HG03108 (cell line): ENCODE measurements at regions not wholly inside any gene's neighbourhood (a gene's known extent, or its start where the extent isn't known, plus 50 kb on each side); places are given as distances from the start of the nearest gene placed in this dataset.

Experiments used
- ATAC-seq: cut with Tn5 transposase; IDR thresholded peaks from one replicate; pipeline ENCODE4 v1.9.1; 2021; ENCODE audit warnings: moderate library complexity; ENCODE audit not compliant: unreplicated experiment

- ATAC-seq: no peak
Observed at GRCh38 chr10:105807935-105808587, 1167.0 kb downstream of the SORCS3 start.

- no peak for ATAC-seq
Observed at GRCh38 chr10:105803206-105803605, 1162.1 kb downstream of the SORCS3 start.

DNA sequence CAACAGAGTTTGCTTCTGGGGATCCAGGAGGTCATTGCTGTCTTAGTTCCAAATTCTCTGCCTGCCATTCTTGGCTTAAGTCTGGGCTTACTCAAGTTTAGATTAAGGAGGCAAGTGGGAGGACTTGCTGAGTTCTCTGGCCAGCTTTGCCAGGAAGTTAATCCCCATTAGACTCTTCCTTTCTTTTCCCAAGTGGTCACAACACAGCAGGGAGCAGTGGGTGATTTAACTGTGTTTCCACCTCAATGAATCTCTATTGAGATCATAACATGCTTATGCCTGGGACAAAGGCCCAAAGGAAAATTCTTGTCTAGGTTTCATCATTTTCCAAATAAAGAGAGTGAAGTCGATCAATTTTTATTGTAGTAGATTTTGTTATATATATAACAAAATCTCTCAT is 1159.6 kb downstream of the SORCS3 start:
- ATAC-seq: no peak

DNA sequence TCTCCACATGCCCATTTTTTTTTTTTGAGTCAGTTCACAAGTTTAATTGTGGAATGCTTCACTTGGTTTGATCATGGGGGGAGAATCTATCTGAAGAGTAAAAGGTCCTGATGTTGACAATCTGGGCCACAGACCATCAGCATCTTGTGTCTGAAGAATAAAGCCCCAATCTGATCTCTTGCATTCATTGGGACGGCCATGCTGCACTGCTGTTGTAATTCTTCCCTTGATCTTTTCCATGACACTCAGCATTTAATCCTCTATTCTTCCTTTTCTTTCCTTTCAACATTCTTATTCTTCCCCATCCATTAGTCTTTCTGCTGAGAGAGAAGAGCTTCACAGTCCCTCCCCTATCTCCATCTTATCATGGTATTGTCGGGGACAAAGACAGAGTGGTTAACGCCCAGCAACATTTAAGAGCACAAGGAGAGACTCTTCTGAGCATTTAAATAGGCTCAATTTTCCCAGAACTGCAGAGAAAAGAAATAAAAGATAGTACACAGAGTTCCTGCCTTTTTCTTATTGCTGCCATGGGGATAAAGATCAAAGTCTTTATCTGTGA is 1157.3 kb downstream of the SORCS3 start:
- no peak for ATAC-seq

GRCh38 chr10:105797234-105797890 is 1156.3 kb downstream of the SORCS3 start:
- no peak for ATAC-seq

- no peak for ATAC-seq
Observed at GRCh38 chr10:105793071-105793470, 1152.0 kb downstream of the SORCS3 start.

- no peak for ATAC-seq
Observed at GRCh38 chr10:105785721-105786120, 1144.6 kb downstream of the SORCS3 start.

GRCh38 chr10:105783936-105784483 is 1142.9 kb downstream of the SORCS3 start:
- no peak for ATAC-seq

GRCh38 chr10:105774881-105775280 is 1133.8 kb downstream of the SORCS3 start:
- ATAC-seq: no peak

GRCh38 chr10:105774351-105774750 is 1133.3 kb downstream of the SORCS3 start:
- no peak for ATAC-seq

DNA sequence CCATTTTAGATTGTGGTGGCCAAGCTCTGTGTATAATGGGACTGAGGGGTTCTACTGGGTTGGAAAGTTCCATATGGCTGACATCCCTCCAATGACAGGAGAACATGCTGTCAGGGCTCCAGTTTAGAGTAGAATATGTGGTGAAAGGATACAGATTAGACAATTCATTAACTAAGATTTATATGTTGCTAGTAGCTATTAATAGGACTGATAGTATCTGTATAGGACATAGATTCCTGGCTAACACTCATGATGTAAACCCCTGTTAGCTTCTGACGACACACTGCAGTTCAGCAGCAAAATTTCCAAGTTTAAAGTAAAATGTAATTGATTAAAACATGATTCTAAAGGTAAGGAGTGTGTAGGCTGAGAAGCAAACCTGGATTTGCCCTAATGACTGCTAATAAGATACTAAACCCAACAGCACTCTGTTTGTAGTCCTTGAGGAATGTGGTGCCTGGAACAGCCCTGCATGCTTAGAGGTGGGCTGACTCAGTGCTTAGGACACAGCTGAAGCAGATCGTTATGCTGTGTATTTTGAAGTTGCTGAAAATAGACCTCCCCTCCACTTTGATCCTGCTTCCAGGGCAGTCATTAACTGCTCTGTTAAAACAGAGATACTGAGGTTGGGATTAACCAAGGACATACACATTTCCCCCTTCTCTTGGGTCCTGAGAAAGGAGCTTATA is 1129.6 kb downstream of the SORCS3 start:
- no peak for ATAC-seq

GRCh38 chr10:105769248-105770184 is 1128.4 kb downstream of the SORCS3 start:
- no peak for ATAC-seq

DNA sequence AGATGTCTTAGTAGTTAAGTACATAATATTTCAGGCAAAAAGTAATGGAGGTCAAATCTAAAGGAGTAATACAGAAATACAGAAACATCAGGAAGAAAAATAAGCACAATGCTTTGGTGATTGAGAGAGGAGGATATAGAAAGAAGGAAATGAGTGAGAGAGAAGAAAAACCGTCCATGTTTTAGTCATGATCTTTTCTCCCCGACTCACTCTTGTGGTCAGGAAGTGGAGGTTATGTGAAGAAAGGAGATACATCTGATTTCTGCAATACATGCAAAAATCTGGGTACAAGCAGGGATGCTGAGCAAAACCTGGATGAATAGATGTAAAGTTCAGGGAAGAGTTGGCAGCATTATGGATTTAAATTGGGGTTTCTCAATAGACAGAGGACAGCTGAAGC is 1122.5 kb downstream of the SORCS3 start:
- no peak for ATAC-seq

- ATAC-seq: no peak
Observed at GRCh38 chr10:105761576-105762260, 1120.6 kb downstream of the SORCS3 start.

GRCh38 chr10:105759669-105760068 is 1118.6 kb downstream of the SORCS3 start:
- no peak for ATAC-seq

GRCh38 chr10:105758209-105758998 is 1117.3 kb downstream of the SORCS3 start:
- ATAC-seq: no peak

- no peak for ATAC-seq
Observed at GRCh38 chr10:105757302-105757701, 1116.2 kb downstream of the SORCS3 start.

DNA sequence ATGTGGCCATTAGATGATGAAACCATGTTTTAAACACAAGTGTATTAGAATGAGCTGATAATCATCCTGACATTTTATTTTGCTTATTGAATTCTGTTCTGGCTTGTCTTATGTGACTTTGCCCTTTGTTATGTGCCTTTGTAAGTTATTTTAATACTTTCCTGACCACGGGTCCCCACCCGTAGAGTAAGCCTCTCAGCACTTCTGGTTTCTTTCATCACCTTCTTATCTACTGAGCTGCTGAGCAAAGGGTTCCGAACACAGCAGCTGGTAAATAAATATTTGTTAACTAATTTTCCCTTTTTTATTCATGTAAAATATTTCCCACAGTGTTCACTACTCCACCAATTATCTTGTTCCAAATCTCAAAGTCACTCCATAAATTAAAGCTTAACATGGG is 1115.3 kb downstream of the SORCS3 start:
- ATAC-seq: no peak

GRCh38 chr10:105751688-105752087 is 1110.6 kb downstream of the SORCS3 start:
- no peak for ATAC-seq
